ENCODE measurements at regions not wholly inside any gene's neighbourhood (a gene's known extent, or its start where the extent isn't known, plus 50 kb on each side); places are given as distances from the start of the nearest gene placed in this dataset.

DNA sequence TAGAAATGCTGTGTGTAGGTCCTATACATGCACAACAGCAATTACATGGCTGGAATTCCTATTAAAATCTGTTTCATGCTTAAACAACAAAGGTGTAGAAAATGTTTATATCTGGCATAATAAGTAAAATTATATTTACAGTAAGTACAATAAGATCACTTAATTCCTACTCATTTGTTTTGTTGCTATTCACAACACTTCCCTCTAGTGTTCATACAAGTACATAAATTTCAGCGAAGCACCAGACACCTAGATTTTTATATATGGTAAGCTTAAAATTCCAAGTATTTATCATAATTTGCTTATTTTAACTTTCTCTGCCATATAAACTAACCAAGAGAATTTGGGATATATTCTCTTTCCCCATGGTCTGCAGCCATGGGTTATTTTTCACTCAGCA is 51.8 kb upstream of the ANK3 start (continued):
- TF ChIP-seq MGA (IDR thresholded peaks at IDR 0.05): 0 out of 2 replicates have a peak, but pooled peaks have one; percentile 15
- no peak for TF ChIP-seq HNRNPLL (IDR thresholded peaks at IDR 0.05; ENCODE audit: low read depth, low read length, poor library complexity, severe bottlenecking)
- TF ChIP-seq STAG1 (CRISPR knock-in tag; IDR thresholded peaks at IDR 0.05; ENCODE audit: borderline replicate concordance): no peak
- TF ChIP-seq THRAP3 (IDR thresholded peaks at IDR 0.05; ENCODE audit: borderline replicate concordance): no peak
- TF ChIP-seq, protein P1, sequence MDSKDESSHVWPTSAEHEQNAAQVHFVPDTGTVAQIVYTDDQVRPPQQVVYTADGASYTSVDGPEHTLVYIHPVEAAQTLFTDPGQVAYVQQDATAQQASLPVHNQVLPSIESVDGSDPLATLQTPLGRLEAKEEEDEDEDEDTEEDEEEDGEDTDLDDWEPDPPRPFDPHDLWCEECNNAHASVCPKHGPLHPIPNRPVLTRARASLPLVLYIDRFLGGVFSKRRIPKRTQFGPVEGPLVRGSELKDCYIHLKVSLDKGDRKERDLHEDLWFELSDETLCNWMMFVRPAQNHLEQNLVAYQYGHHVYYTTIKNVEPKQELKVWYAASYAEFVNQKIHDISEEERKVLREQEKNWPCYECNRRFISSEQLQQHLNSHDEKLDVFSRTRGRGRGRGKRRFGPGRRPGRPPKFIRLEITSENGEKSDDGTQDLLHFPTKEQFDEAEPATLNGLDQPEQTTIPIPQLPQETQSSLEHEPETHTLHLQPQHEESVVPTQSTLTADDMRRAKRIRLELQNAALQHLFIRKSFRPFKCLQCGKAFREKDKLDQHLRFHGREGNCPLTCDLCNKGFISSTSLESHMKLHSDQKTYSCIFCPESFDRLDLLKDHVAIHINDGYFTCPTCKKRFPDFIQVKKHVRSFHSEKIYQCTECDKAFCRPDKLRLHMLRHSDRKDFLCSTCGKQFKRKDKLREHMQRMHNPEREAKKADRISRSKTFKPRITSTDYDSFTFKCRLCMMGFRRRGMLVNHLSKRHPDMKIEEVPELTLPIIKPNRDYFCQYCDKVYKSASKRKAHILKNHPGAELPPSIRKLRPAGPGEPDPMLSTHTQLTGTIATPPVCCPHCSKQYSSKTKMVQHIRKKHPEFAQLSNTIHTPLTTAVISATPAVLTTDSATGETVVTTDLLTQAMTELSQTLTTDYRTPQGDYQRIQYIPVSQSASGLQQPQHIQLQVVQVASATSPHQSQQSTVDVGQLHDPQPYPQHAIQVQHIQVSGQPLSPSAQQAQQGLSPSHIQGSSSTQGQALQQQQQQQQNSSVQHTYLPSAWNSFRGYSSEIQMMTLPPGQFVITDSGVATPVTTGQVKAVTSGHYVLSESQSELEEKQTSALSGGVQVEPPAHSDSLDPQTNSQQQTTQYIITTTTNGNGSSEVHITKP (IDR thresholded peaks at IDR 0.05; ENCODE audit: partially characterized antibody): no peak
- TF ChIP-seq FOSL1 (tag; conservative IDR thresholded peaks at IDR 0.05): no peak
- no peak for TF ChIP-seq EGR1 (conservative IDR thresholded peaks at IDR 0.05)
- TF ChIP-seq FOXM1 (IDR thresholded peaks at IDR 0.05; ENCODE audit: low read depth): no peak
- no peak for TF ChIP-seq FOXM1 (CRISPR knock-in tag; IDR thresholded peaks at IDR 0.05; ENCODE audit: low read depth)
- TF ChIP-seq MECOM (CRISPR knock-in tag; IDR thresholded peaks at IDR 0.05): no peak
- TF ChIP-seq ZNF551 (CRISPR knock-in tag; IDR thresholded peaks at IDR 0.05): no peak
- no peak for TF ChIP-seq ETS2 (tag; IDR thresholded peaks at IDR 0.05; ENCODE audit: borderline replicate concordance, poor library complexity, severe bottlenecking)
- TF ChIP-seq ZNF197 (CRISPR knock-in tag; IDR thresholded peaks at IDR 0.05; ENCODE audit: low read depth): no peak
